ENCODE measurements at regions not wholly inside any gene's neighbourhood (a gene's known extent, or its start where the extent isn't known, plus 50 kb on each side); places are given as distances from the start of the nearest gene placed in this dataset.

DNA sequence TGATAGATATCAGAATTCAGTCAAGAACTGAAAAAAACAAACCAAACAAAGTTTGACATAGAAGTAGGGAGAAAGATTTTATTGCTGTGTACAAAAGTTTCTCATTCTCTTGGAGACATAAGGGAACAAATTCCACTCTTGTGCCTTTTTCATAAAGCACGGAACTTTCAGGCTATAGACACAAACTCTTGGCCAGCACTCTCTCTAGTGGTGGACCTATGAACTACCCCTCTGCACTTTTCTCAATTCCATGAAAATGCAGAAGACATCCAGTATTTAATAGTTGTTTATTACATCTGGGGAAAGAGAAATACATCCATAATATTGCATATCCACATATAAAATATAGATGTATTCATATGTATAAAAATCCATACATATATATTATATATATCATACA lies 291.6 kb upstream of the HS3ST1 start:
- no peak; the same call in 2 of the 3 replicates for ATAC-seq
- no peaks in the 10 kb centered on the region for H3F3A ChIP-seq (replicated peaks; ENCODE audit: low read depth)
- Mint-ChIP-seq H3K4me3 (no peak overlapping the region), H3K27me3 (ENCODE audit: insufficient read depth, low read depth, poor library complexity) (no peaks in the 10 kb centered on the region), H3K27ac (no peak overlapping the region), H3K36me3 (ENCODE audit: low read depth) (peaks cover 7% of the 10 kb centered on the region; the same call in 2 of the 3 replicates), H3K9me3 (peaks cover 10% of the 10 kb centered on the region; the same call in 2 of the 3 replicates), H3K4me1 (no peaks in the 10 kb centered on the region; the same call in 2 of the 3 replicates)
- H2AFZ ChIP-seq: no peak overlapping the region
- TF ChIP-seq, protein P1, sequence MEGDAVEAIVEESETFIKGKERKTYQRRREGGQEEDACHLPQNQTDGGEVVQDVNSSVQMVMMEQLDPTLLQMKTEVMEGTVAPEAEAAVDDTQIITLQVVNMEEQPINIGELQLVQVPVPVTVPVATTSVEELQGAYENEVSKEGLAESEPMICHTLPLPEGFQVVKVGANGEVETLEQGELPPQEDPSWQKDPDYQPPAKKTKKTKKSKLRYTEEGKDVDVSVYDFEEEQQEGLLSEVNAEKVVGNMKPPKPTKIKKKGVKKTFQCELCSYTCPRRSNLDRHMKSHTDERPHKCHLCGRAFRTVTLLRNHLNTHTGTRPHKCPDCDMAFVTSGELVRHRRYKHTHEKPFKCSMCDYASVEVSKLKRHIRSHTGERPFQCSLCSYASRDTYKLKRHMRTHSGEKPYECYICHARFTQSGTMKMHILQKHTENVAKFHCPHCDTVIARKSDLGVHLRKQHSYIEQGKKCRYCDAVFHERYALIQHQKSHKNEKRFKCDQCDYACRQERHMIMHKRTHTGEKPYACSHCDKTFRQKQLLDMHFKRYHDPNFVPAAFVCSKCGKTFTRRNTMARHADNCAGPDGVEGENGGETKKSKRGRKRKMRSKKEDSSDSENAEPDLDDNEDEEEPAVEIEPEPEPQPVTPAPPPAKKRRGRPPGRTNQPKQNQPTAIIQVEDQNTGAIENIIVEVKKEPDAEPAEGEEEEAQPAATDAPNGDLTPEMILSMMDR (conservative IDR thresholded peaks at IDR 0.05; ENCODE audit: low read depth in 2 of 2): peak; percentile 65 to 79
- no peak for TF ChIP-seq CREB1 (CRISPR knock-in tag; IDR thresholded peaks at IDR 0.05; ENCODE audit: low read depth)
- H3K79me2 ChIP-seq (replicated peaks; ENCODE audit: insufficient read depth): no peaks in the 10 kb centered on the region
- H4K20me1 ChIP-seq (replicated peaks; ENCODE audit: insufficient read depth): no peaks in the 10 kb centered on the region
- H3K27ac ChIP-seq (ENCODE audit: low read depth): no peak overlapping the region
- H3K4me2 ChIP-seq: no peak overlapping the region
- no peaks in the 10 kb centered on the region for H3K36me3 ChIP-seq (ENCODE audit: insufficient read depth)
- H3K27me3 ChIP-seq (ENCODE audit: insufficient read depth): no peaks in the 10 kb centered on the region
- DNase-seq (ENCODE audit: low spot score): peak; percentile 45
- no peaks in the 10 kb centered on the region for H3K9me2 ChIP-seq (ENCODE audit: insufficient read depth)
- no peak overlapping the region for H3K4me3 ChIP-seq
- H3K4me1 ChIP-seq (ENCODE audit: insufficient read depth): no peaks in the 10 kb centered on the region

DNA sequence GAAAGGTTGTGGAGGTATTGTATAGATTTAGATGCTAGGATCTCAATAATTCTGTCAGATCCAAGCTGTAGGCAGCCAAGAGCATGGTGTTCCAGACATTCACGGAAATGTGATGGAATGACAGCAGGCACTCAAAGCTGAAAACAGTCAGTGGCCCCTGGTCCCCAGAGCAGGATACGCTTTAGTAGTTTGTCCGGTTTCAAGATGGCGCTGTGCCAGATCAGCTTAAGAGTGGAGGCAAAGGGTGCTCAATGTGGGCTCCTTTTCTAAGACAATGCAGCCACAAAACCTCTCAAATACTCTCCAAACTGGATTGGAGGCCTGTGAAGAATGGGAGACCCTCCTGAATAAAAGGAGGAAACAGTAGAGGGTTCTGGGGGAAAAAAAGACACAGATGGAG lies 291.2 kb upstream of the HS3ST1 start:
- Mint-ChIP-seq H3K27ac (no peak overlapping the region), H3K4me3 (no peak overlapping the region), H3K36me3 (ENCODE audit: low read depth) (peaks cover 7% of the 10 kb centered on the region; the same call in 2 of the 3 replicates), H3K9me3 (peaks cover 10% of the 10 kb centered on the region; the same call in 2 of the 3 replicates), H3K27me3 (ENCODE audit: insufficient read depth, low read depth, poor library complexity) (no peaks in the 10 kb centered on the region), H3K4me1 (no peaks in the 10 kb centered on the region; the same call in 2 of the 3 replicates)
- Histone ChIP-seq H3K4me3 (no peak overlapping the region), H3K36me3 (ENCODE audit: insufficient read depth) (no peaks in the 10 kb centered on the region), H4K20me1 (replicated peaks; ENCODE audit: insufficient read depth) (no peaks in the 10 kb centered on the region), H3K79me2 (replicated peaks; ENCODE audit: insufficient read depth) (no peaks in the 10 kb centered on the region), H2AFZ (no peak overlapping the region), H3K27me3 (ENCODE audit: insufficient read depth) (no peaks in the 10 kb centered on the region), H3K4me1 (ENCODE audit: insufficient read depth) (0 out of 2 replicates have a peak, but pooled peaks cover under 1% of the 10 kb centered on the region), H3F3A (replicated peaks; ENCODE audit: low read depth) (no peaks in the 10 kb centered on the region), H3K9me2 (ENCODE audit: insufficient read depth) (no peaks in the 10 kb centered on the region), H3K4me2 (no peak overlapping the region), H3K27ac (ENCODE audit: low read depth) (no peak overlapping the region)
- DNase-seq (ENCODE audit: low spot score) (no peak), ATAC-seq (no peak)
- TF ChIP-seq NANOG (IDR thresholded peaks at IDR 0.05; ENCODE audit: borderline replicate concordance) (no peak), EZH2phosphoT487 (IDR thresholded peaks at IDR 0.05; ENCODE audit: unreplicated experiment) (no peak), JUNB (IDR thresholded peaks at IDR 0.05; ENCODE audit: unreplicated experiment) (no peak), EZH2 (IDR thresholded peaks at IDR 0.05; ENCODE audit: low read depth, unreplicated experiment) (no peak), ZNF114 (CRISPR knock-in tag; IDR thresholded peaks at IDR 0.05) (no peak), CREB1 (CRISPR knock-in tag; IDR thresholded peaks at IDR 0.05; ENCODE audit: low read depth) (no peak), ZNF331 (CRISPR knock-in tag; IDR thresholded peaks at IDR 0.05; ENCODE audit: low read depth) (no peak), STAT1 (IDR thresholded peaks at IDR 0.05; ENCODE audit: unreplicated experiment) (no peak)
- TF ChIP-seq, protein P1 (conservative IDR thresholded peaks at IDR 0.05; ENCODE audit: low read depth in 2 of 2): no peak
- TF ChIP-seq, protein P2, sequence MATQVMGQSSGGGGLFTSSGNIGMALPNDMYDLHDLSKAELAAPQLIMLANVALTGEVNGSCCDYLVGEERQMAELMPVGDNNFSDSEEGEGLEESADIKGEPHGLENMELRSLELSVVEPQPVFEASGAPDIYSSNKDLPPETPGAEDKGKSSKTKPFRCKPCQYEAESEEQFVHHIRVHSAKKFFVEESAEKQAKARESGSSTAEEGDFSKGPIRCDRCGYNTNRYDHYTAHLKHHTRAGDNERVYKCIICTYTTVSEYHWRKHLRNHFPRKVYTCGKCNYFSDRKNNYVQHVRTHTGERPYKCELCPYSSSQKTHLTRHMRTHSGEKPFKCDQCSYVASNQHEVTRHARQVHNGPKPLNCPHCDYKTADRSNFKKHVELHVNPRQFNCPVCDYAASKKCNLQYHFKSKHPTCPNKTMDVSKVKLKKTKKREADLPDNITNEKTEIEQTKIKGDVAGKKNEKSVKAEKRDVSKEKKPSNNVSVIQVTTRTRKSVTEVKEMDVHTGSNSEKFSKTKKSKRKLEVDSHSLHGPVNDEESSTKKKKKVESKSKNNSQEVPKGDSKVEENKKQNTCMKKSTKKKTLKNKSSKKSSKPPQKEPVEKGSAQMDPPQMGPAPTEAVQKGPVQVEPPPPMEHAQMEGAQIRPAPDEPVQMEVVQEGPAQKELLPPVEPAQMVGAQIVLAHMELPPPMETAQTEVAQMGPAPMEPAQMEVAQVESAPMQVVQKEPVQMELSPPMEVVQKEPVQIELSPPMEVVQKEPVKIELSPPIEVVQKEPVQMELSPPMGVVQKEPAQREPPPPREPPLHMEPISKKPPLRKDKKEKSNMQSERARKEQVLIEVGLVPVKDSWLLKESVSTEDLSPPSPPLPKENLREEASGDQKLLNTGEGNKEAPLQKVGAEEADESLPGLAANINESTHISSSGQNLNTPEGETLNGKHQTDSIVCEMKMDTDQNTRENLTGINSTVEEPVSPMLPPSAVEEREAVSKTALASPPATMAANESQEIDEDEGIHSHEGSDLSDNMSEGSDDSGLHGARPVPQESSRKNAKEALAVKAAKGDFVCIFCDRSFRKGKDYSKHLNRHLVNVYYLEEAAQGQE (IDR thresholded peaks at IDR 0.05; ENCODE audit: unreplicated experiment): no peak
